Umbilical cord (tissue), 1 donor: ENCODE measurements at regions not wholly inside any gene's neighbourhood (a gene's known extent, or its start where the extent isn't known, plus 50 kb on each side); places are given as distances from the start of the nearest gene placed in this dataset.

Experiments used
- DNase-seq: peaks from one replicate; pipeline ENCODE4 v3.0.0-alpha.2; 2015; ENCODE audit warnings: low spot score

- DNase-seq, result no peak
These were observed 673.7 kb upstream of the BRINP3 start for GRCh38 chr1:191151321-191151807.

DNA sequence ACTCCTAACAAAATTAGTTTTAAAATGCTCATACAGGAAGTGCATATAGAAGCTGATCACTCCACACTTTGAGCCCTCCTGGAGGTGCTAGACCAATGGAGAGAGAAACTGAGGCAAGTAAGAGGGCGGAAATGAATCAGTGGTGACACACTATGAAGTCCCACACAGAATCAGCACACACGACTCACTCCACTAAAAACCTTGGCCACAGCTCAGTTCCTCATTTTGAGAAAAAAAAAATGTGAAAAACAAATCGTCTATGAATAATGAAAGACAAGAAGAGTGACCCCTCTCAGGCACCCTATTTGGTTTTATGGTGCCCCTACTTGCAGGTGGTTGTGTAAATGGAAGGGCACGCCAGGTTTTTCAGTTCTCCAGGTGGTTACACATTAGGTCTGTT is 675.1 kb upstream of the BRINP3 start:
- DNase-seq, result no peak

DNA sequence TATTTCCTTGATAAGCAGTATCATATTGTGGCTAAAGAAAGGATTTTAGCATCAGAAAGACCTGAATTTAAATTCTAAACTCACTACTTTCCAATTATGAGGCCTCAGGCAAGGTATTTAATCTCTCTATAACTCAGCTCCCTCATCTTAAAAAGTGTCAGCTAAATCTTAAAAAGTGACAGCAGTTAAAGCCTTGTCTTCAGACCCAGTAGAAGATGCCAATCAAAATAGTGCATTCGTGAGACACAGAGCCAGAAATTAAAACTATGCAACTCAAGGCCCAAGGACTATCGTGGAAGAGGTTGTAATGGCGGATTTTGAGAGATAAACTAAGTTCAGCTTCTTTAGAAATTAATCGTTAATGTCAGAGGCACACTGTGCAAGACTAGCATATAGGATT is 677.5 kb upstream of the BRINP3 start:
- no peak for DNase-seq

GRCh38 chr1:191160837-191161236 is 683.2 kb upstream of the BRINP3 start:
- DNase-seq, result no peak

DNA sequence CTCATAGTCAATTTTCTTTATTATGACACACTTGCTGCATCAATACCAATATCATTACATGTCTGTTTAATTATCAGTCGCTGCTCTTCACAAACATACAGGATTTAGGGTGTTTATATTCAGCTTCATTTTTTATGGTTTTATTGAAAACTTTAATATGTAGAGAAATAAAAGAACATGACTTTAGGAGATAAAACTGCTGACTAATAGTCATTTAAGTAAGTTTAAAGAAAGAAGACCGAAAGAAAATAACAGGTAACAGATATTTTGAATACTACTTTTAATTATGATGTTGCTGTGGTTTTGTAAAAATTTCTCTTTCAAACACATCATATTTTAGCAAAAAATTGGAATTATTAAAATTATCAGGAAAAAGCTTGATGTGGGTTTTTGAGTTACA is 685.1 kb upstream of the BRINP3 start:
- DNase-seq, result no peak

DNA sequence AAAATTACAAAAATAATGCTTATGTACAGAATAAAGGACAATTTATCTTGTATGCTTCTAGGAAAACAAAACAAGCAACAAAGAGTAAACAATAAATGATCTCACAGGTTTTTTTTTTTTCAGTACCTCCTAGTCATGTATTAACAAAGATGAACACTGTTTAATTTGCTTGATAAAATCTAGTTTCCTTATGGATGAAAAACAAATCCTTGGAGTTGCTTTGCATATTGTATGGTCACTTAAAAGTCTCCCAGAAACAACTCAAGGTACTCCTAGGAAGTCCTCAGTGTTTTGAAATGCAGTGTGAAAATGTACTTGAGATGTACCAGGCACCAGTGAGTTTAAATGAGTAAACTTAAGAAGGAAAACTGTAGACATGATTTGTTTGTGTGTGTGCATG is 686.0 kb upstream of the BRINP3 start:
- DNase-seq, result no peak

DNA sequence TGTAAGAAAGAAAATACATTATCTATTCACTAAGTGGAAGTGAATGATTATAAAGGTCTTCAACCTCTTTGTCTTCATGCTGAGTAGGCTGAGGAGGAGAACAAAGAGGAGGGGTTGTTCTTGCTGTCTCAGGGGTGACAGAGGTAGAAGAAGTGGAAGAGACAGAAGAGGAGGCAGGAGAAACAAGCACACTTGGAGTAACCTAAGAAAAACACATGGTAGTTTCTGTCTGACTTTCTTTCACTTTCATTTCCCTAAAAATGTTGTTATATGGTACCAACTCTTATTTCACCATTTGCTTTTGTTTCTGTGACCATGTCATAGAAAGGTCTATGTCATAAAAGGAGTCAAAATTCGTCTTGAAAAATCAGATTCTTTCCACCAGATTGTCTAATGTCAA is 696.6 kb upstream of the BRINP3 start:
- DNase-seq, result no peak

- DNase-seq, result no peak
These were observed 698.5 kb upstream of the BRINP3 start for GRCh38 chr1:191176131-191176530.

- no peak for DNase-seq
These were observed 729.0 kb upstream of the BRINP3 start for GRCh38 chr1:191206513-191207207.

- DNase-seq, result no peak
These were observed 744.5 kb upstream of the BRINP3 start for GRCh38 chr1:191222206-191222605.

DNA sequence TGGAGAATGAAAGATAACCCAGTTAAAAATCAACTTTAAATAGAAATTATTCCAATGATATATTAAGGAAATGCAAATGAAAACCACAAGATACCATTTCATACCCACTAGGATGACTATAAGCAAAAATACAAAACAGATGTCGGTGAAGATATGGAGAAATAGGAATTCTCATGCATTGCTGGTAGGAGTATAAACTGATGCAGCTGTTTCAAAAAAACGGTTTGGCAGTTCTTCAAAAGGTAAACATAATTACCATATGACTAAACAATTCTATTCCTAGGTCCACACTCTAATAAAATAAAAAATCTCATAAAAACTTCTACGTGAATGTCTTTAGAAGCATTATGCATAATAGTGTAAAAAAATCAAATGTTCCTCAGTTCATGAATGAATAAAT is 763.3 kb upstream of the BRINP3 start:
- no peak for DNase-seq

DNA sequence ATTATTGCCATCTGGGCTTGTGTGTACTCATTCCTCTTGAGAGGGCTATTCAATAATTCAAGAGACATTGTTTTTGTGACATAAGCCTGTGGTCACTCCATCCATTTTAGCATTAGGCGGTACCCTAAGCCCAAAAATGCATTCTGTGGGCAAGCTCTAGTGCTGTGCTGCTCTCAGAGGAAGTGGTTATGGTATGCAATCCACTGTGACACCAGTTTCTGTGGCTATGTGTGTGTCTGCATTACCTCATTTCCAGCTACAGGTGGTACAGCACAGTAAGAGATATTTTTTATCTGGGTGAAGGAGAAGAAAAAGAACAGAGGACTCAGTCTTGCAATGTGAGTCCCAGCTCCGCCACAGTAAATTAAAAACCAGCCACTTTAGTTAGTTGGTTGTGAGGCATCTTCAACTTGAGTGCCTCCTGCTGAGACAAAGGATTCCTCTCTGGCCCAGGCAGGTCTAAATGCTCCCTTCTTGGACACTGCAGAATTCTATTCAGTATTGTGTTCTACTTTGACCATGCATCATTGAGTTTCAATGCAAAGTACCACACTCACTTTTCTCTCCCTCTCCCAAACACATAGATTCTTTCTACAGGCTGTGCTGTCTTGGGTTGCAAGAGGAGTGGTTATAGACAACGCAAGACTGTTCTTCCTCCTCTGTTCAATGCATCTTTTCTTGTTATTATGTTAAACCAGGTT is 777.8 kb upstream of the BRINP3 start:
- DNase-seq, result no peak

DNA sequence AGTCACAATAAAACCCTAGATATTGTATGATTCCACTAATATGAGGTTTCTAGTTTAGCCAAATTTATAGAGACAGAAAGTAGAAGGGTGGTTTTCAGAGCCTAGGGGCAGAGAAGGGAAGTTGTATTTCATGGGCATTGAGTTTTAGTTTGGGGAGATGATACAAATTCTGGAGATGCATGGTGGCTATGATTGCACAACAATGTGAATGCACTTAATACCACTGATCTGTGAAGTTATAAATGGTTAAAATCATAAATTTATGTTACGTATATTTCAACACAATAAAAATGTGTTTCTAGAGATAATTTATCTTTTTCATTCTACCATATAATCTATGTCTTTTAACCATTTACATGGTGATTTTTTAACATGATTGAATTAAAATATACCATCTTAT is 779.3 kb upstream of the BRINP3 start:
- no peak for DNase-seq

- no peak for DNase-seq
These were observed 782.4 kb upstream of the BRINP3 start for GRCh38 chr1:191260056-191260455.

DNA sequence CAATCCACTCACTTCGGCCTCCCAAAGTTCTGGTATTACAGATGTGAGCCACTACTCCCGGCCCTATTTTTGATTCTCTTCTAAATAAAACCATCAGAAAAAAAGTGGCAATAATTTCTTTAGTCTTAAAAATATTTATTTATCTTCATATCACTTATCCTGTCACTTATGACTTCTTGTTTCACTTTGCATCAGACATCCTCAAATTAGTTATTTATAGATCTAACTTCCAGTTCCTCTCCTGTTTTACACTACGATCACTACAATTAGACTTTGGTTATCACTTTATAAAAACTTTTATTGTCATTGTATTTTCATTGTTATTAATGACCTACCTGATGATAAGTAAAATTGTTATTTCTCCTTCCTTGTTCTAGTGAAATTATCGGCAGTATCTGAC is 783.4 kb upstream of the BRINP3 start:
- peak; percentile 0 for DNase-seq

DNA sequence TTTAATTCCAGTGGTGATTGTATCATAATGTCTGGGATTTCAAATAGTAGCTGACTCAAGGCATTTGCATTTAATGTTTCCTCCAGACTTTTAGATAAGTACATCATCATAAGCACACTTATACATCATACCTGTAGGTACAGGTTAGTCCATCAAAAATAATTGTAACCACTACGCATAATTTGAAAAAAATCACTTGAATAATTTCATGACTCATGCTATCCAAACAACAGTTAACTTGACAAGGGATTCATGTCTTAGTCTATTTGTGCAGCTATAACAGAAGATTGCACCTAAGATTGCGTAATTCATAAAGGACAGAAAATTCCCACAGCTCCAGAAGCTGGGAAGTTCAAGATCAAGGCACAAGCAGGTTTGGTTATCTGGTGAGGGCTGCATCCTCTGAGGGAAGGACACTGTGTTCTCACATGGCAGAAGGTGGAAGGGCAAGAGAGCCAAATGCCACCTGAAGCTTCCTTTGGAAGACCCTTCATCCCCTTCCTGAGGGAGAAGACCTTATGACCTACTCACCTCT is 801.7 kb upstream of the BRINP3 start:
- DNase-seq, result no peak

DNA sequence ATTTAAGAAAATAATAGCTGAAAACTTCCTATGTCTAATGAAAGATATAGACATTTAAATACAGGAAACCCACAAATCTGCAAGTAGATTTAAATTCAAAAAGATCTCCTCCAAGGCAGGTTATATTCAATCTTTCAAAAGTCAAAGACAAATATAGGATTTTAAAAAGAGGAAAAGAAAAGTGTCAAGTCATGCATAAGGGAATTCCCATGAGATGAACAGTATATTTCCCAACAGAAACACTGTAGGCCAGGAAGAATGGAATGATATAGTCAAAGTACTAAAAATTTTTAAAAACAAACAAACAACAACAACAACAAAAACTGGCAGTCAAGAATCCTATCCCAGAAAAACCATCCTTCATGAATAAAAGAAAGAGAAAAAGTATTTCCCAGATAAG is 806.5 kb upstream of the BRINP3 start:
- no peak for DNase-seq

DNA sequence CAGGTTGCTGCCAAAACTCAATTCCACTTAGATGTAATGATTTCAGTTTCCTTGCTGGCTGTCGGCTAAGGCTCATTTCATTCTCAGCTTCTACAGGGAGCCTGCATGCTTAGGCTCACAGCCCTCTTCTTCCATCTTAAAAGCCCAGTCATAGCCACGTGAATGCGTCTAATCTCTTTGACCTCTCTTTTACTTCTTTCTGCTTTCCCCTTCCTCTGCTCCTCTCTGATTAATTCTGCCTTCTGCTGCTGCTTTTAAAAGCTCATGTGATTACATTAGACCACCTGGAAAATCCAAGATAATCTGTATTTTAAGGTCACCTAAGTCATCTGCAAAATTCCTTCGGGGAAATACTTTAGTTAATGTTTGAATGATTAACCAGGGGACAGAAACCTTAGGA is 812.8 kb upstream of the BRINP3 start:
- DNase-seq, result no peak

DNA sequence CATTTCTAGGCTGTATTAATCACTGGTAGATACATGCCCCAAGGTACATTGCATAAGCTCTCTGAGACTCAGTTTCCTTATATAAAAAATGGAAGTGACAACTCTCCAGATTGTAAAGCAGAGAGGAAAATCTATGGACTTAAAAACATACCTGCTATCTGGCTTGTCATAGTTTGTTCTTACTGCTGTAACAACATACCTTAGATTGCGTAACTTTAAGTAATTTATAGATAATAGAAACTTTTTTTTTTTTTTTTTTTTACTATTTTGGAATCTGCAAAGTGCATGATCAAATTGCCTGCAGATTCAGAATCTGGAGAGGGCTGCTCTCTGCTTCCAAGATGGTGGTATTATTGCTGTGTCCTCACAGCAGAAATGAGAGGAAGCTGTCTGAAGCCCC is 827.7 kb upstream of the BRINP3 start:
- no peak for DNase-seq

- DNase-seq, result no peak
These were observed 829.3 kb upstream of the BRINP3 start for GRCh38 chr1:191306916-191307315.

GRCh38 chr1:191320062-191320461 is 838.2 kb upstream of the RGS18 start:
- DNase-seq, result no peak

DNA sequence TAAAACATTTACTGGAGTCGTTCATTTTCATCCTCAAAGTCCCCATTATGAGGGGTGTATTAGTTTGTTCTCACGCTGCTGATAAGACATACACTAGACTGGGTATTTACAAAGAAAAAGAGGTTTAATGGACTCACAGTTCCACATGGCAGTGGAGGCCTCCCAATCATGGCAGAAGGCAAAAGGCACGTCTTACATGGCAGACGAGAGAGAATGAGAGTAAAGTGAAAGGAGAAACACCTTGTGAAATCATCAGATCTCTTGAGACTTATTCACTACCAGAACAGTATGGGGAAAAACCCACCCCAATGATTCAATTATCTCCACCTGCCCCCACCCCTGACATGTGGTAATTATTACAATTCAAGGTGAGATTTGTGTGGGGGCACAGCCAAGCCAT is 830.4 kb upstream of the RGS18 start:
- DNase-seq, result no peak

DNA sequence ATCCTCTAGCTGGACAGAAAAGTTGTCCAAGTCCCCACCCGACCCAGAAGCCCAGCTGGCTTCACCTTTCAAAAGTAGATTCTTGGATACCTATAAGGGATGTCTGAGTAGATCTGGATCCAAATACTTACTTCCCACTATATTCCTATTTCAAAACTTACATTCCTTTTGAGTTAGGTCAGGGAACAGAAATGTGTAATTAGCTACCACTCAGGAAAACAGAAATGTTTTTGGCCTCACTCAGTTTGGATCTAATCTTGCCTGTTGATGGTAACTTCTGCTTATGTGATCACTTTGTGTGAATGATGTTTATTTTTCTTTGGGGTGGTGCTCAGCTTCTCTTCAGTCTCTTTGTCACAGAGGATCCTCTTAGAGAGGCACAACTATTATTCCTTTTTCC is 814.4 kb upstream of the RGS18 start:
- no peak for DNase-seq
